Nephron (organoid): ENCODE measurements at regions not wholly inside any gene's neighbourhood (a gene's known extent, or its start where the extent isn't known, plus 50 kb on each side); places are given as distances from the start of the nearest gene placed in this dataset.

Source experiments
- H3K27ac Mint-ChIP-seq, 3 experiments: 2 replicates each; pipeline ENCODE4 v1.8.0; 2020; ENCODE audit warnings: mixed read lengths in 3 of 3, mild to moderate bottlenecking in 2 of 3, moderate library complexity in 1 of 3
- H3K27me3 Mint-ChIP-seq: 2 replicates; pipeline ENCODE4 v1.8.0; 2021; ENCODE audit warnings: low read depth, mild to moderate bottlenecking, moderate library complexity, mixed read lengths
- H3K36me3 Mint-ChIP-seq: 2 replicates; pipeline ENCODE4 v1.8.0; 2020; ENCODE audit warnings: low read depth, mixed read lengths
- H3K4me1 Mint-ChIP-seq: 2 replicates; pipeline ENCODE4 v1.8.0; 2020; ENCODE audit warnings: mixed read lengths
- H3K4me3 Mint-ChIP-seq, 3 experiments: 2 replicates each; pipeline ENCODE4 v1.8.0; 2020; ENCODE audit warnings: mild to moderate bottlenecking in 3 of 3, mixed read lengths in 3 of 3, moderate library complexity in 2 of 3
- H3K9me3 Mint-ChIP-seq: 2 replicates; pipeline ENCODE4 v1.8.0; 2020; ENCODE audit warnings: mixed read lengths
- CTCF ChIP-seq, 3 experiments: fragments of 200-600 bp; sonication (generic); IDR thresholded peaks; one replicate each; pipeline ENCODE4 v1.5.0; 2021; ENCODE audit warnings: antibody characterized with exemption in 3 of 3; ENCODE audit not compliant: unreplicated experiment in 3 of 3

DNA sequence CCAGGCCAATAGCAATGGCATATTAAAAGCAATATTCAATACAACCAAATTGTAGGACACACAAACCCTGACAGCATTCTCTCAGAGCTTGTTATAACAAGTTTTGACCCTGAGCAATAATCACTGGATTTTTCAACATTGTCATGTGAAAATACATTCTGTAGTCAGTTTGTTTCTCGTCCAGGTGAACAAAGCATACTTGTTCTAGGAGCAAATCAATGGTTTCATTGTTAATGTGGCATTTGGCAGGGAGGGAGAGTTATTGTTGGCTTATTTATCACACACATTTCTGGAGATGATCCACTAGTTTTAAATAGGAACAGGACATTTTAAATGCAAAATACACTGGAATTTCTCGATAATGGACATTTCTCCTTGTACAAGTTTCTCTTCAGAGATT is 69.9 kb upstream of the L3MBTL4 start:
- H3K27ac Mint-ChIP-seq: no peak overlapping the region
- TF ChIP-seq CTCF (IDR thresholded peaks at IDR 0.05; ENCODE audit: unreplicated experiment in 3 of 3): no peak
- H3K27me3 Mint-ChIP-seq: peaks cover 11% of the 10 kb centered on the region

GRCh38 chr18:6486313-6486712 is 71.6 kb upstream of the L3MBTL4 start:
- Mint-ChIP-seq H3K4me1 (no peaks in the 10 kb centered on the region), H3K4me3 (no peak overlapping the region), H3K36me3 (no peaks in the 10 kb centered on the region), H3K27ac (no peak overlapping the region), H3K9me3 (no peaks in the 10 kb centered on the region), H3K27me3 (peaks cover 11% of the 10 kb centered on the region)
- no peak for TF ChIP-seq CTCF (IDR thresholded peaks at IDR 0.05; ENCODE audit: unreplicated experiment in 3 of 3)

More for the DNA sequence above, 69.9 kb upstream of the L3MBTL4 start:
- no peaks in the 10 kb centered on the region for H3K9me3 Mint-ChIP-seq
- no peaks in the 10 kb centered on the region for H3K36me3 Mint-ChIP-seq
- no peak overlapping the region for H3K4me3 Mint-ChIP-seq
- no peaks in the 10 kb centered on the region for H3K4me1 Mint-ChIP-seq

DNA sequence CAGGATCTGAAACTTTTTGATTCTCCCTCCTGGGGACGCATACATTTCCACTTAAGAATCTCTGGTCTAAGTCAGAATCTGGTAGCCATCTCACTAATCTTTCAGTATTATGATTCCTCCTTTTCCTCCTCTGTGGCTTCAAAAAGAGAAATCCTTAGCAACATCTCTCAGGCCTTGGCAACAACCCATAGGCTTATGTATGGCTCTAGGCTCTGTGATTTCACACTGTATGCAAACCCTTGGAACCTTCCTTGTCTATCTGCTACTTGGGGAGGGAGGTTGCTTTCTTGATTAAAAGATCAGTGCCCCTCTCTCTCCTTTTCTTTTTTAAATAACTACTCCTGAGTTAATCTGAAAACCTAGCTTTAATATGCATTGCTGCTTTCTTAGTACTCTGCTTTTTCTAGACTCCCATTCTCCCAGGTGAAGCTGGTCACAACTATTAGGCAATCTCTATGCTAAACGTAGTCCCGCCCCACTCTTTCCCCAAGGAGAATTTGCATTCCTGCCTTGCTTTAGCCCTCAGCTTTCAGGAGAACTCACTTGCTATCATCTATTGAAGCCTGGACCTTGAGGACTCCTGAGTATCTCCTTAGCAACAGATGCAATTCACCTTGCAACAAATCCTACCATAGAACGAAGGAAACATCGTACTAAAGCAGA is 72.2 kb upstream of the L3MBTL4 start:
- Mint-ChIP-seq H3K9me3 (no peaks in the 10 kb centered on the region), H3K27ac (no peak overlapping the region), H3K27me3 (peaks cover 11% of the 10 kb centered on the region), H3K4me1 (no peaks in the 10 kb centered on the region), H3K4me3 (no peak overlapping the region), H3K36me3 (no peaks in the 10 kb centered on the region)
- no peak for TF ChIP-seq CTCF (IDR thresholded peaks at IDR 0.05; ENCODE audit: unreplicated experiment in 3 of 3)

- H3K9me3 Mint-ChIP-seq: no peaks in the 10 kb centered on the region
- no peak overlapping the region for H3K4me3 Mint-ChIP-seq
- no peak overlapping the region for H3K27ac Mint-ChIP-seq
- H3K27me3 Mint-ChIP-seq: peaks cover 6% of the 10 kb centered on the region
- no peaks in the 10 kb centered on the region for H3K4me1 Mint-ChIP-seq
- no peaks in the 10 kb centered on the region for H3K36me3 Mint-ChIP-seq
- TF ChIP-seq CTCF (IDR thresholded peaks at IDR 0.05; ENCODE audit: unreplicated experiment in 3 of 3): no peak
These were observed 73.3 kb upstream of the L3MBTL4 start for GRCh38 chr18:6487968-6488367.

GRCh38 chr18:6488956-6489355 is 74.2 kb upstream of the L3MBTL4 start:
- H3K27me3 Mint-ChIP-seq: peaks cover 6% of the 10 kb centered on the region
- no peak for TF ChIP-seq CTCF (IDR thresholded peaks at IDR 0.05; ENCODE audit: unreplicated experiment in 3 of 3)
- no peaks in the 10 kb centered on the region for H3K36me3 Mint-ChIP-seq
- H3K9me3 Mint-ChIP-seq: no peaks in the 10 kb centered on the region
- H3K4me1 Mint-ChIP-seq: peaks cover 2% of the 10 kb centered on the region
- no peak overlapping the region for H3K4me3 Mint-ChIP-seq
- H3K27ac Mint-ChIP-seq: no peak overlapping the region

- no peaks in the 10 kb centered on the region for H3K9me3 Mint-ChIP-seq
- H3K36me3 Mint-ChIP-seq: no peaks in the 10 kb centered on the region
- no peak overlapping the region for H3K4me3 Mint-ChIP-seq
- H3K27me3 Mint-ChIP-seq: peaks cover 5% of the 10 kb centered on the region
- TF ChIP-seq CTCF (IDR thresholded peaks at IDR 0.05; ENCODE audit: unreplicated experiment in 3 of 3): no peak
- H3K4me1 Mint-ChIP-seq: peaks cover 8% of the 10 kb centered on the region
- no peak overlapping the region for H3K27ac Mint-ChIP-seq
These were observed 75.3 kb upstream of the L3MBTL4 start for GRCh38 chr18:6489977-6490376.
